GM10248 (cell line): ENCODE measurements at regions not wholly inside any gene's neighbourhood (a gene's known extent, or its start where the extent isn't known, plus 50 kb on each side); places are given as distances from the start of the nearest gene placed in this dataset.

Source experiments
- CTCF ChIA-PET: fragments of 300-600 bp; sonication (Branson Sonifier 250); formaldehyde crosslinking; extraction: SDS; loops from one replicate; lab custom pipeline; 2021; ENCODE audit warnings: antibody characterized with exemption; lab: Yijun Ruan, JAX
- POLR2A ChIA-PET: fragments of 350-650 bp; sonication (Branson Sonifier 250); formaldehyde crosslinking; extraction: SDS; loops from one replicate; lab custom pipeline; 2020; ENCODE audit warnings: antibody characterized with exemption; lab: Yijun Ruan, JAX
- DNase-seq: peaks from one replicate; pipeline ENCODE4 v3.0.0; 2012; ENCODE audit errors: extremely low spot score
- TF ChIP-seq, protein P1 (sequence below): IDR thresholded peaks from 2 replicates; pipeline ENCODE4 v1.5.1; 2012; ENCODE audit warnings: mild to moderate bottlenecking, low read depth; ENCODE audit errors: extremely low read depth, missing control alignments, control extremely low read depth

DNA sequence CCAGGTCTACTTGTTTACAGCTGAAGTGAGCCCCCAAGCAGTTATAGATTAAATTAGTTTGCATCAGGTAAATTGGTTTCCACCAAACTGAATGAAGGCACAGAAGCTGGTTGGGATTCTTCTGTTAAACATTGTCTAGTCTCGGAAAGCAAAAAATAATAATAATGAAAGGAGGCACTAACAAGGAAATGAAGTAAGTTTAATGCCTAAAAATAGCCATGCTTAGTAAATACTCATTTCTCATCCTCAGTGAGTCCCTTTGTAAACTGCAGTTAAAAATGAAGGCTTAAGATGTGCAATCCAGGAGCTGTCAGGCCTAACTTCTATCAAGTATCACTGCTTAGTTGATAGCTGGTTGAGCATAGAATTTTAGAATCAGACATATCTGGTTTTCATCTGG lies 113.5 kb downstream of the BTG1 start:
- TF ChIP-seq, protein P1, sequence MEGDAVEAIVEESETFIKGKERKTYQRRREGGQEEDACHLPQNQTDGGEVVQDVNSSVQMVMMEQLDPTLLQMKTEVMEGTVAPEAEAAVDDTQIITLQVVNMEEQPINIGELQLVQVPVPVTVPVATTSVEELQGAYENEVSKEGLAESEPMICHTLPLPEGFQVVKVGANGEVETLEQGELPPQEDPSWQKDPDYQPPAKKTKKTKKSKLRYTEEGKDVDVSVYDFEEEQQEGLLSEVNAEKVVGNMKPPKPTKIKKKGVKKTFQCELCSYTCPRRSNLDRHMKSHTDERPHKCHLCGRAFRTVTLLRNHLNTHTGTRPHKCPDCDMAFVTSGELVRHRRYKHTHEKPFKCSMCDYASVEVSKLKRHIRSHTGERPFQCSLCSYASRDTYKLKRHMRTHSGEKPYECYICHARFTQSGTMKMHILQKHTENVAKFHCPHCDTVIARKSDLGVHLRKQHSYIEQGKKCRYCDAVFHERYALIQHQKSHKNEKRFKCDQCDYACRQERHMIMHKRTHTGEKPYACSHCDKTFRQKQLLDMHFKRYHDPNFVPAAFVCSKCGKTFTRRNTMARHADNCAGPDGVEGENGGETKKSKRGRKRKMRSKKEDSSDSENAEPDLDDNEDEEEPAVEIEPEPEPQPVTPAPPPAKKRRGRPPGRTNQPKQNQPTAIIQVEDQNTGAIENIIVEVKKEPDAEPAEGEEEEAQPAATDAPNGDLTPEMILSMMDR = no peak
- ChIA-PET POLR2A (no interaction called here), CTCF (interaction anchor here (0.7 to 3.3 kb wide), 6 partner anchors 9 to 731 kb away, joined by 3 to 12 read pairs (median 4); no protein-coding TSS in a partner anchor)
- no peak for DNase-seq

- DNase-seq = peak; percentile 30
- POLR2A ChIA-PET = interaction anchor here (1.9 kb wide), 1 partner anchor 114 kb away, joined by 16 read pairs; the partner anchor contains the start of gene BTG1
Measured at GRCh38 chr12:92030618-92031017, 115.0 kb downstream of the BTG1 start.

GRCh38 chr12:92029902-92030586 lies 115.6 kb downstream of the BTG1 start:
- ChIA-PET POLR2A (interaction anchor here (1.9 kb wide), 1 partner anchor 115 kb away, joined by 16 read pairs; the partner anchor contains the start of gene BTG1), CTCF (interaction anchor here (1.0 to 1.7 kb wide), 6 partner anchors 13 to 114 kb away, joined by 3 to 4 read pairs (median 4); no protein-coding TSS in a partner anchor)
- TF ChIP-seq, protein P1 = no peak
- DNase-seq = no peak

More at GRCh38 chr12:92030618-92031017, 115.0 kb downstream of the BTG1 start:
- CTCF ChIA-PET = interaction anchor here (1.0 to 1.7 kb wide), 7 partner anchors 12 to 114 kb away, joined by 3 to 4 read pairs (median 3); no protein-coding TSS in a partner anchor
- TF ChIP-seq, protein P1 = no peak

GRCh38 chr12:92029136-92029535 lies 116.5 kb downstream of the BTG1 start:
- POLR2A ChIA-PET = interaction anchor here (1.5 kb wide), 1 partner anchor 116 kb away, joined by 4 read pairs; the partner anchor contains the start of gene BTG1
- CTCF ChIA-PET = interaction anchor here (0.8 to 1.2 kb wide), 2 partner anchors 10 to 21 kb away, joined by 3 to 4 read pairs; no protein-coding TSS in a partner anchor
- TF ChIP-seq, protein P1 = no peak
- DNase-seq = no peak

- TF ChIP-seq, protein P1 = no peak
- ChIA-PET POLR2A (interaction anchor here (1.5 kb wide), 1 partner anchor 117 kb away, joined by 4 read pairs; the partner anchor contains the start of gene BTG1), CTCF (interaction anchor here (0.8 to 1.2 kb wide), 3 partner anchors 9 to 22 kb away, joined by 3 to 4 read pairs (median 3); no protein-coding TSS in a partner anchor)
- DNase-seq = no peak
Measured at GRCh38 chr12:92028441-92028709, 117.3 kb downstream of the BTG1 start.

- TF ChIP-seq, protein P1 = no peak
- POLR2A ChIA-PET = interaction anchor here (1.5 kb wide), 1 partner anchor 118 kb away, joined by 4 read pairs; the partner anchor contains the start of gene BTG1
- no peak for DNase-seq
- CTCF ChIA-PET = interaction anchor here (0.8 to 1.2 kb wide), 3 partner anchors 9 to 22 kb away, joined by 3 to 4 read pairs (median 3); no protein-coding TSS in a partner anchor
Measured at GRCh38 chr12:92027701-92028440, 117.8 kb downstream of the BTG1 start.
